GM23338 (cell line): ENCODE measurements at regions not wholly inside any gene's neighbourhood (a gene's known extent, or its start where the extent isn't known, plus 50 kb on each side); places are given as distances from the start of the nearest gene placed in this dataset.
A peak's percentile ranks its signal among the peaks of the same experiment; 100 is the strongest.

ENCODE experiments used
- ATAC-seq: fragments of 200-7000 bp; cut with Tn5 transposase; 3 replicates; pipeline ENCODE4 v1.9.1; 2020
- DNase-seq: peaks from one replicate; pipeline ENCODE4 v3.0.0-alpha.2; 2015; ENCODE audit warnings: low spot score
- H2AFZ ChIP-seq: fragments of 200-600 bp; sonication (generic); 2 replicates; pipeline ENCODE4 v1.8.0; 2016; ENCODE audit warnings: antibody characterized with exemption, mild to moderate bottlenecking, moderate library complexity
- H3F3A ChIP-seq: fragments of 200-600 bp; sonication (generic); replicated peaks from 2 replicates; pipeline ENCODE4 v1.8.0; 2017; ENCODE audit warnings: antibody characterized with exemption, mixed run types, low read depth
- H3K27ac ChIP-seq: fragments of 200-600 bp; sonication (generic); 2 replicates; pipeline ENCODE4 v1.6.1; 2016; ENCODE audit warnings: low read depth
- H3K27me3 ChIP-seq: fragments of 200-600 bp; sonication (generic); 2 replicates; pipeline ENCODE4 v1.8.0; 2016; ENCODE audit warnings: mild to moderate bottlenecking, mixed run types, moderate library complexity; ENCODE audit not compliant: insufficient read depth
- H3K36me3 ChIP-seq: fragments of 200-600 bp; sonication (generic); 2 replicates; pipeline ENCODE4 v1.8.0; 2016; ENCODE audit warnings: mild to moderate bottlenecking; ENCODE audit not compliant: insufficient read depth
- H3K4me1 ChIP-seq: fragments of 200-600 bp; sonication (generic); 2 replicates; pipeline ENCODE4 v1.8.0; 2016; ENCODE audit warnings: mild to moderate bottlenecking, moderate library complexity; ENCODE audit not compliant: insufficient read depth
- H3K4me2 ChIP-seq: fragments of 200-600 bp; sonication (generic); 2 replicates; pipeline ENCODE4 v1.7.1; 2017; ENCODE audit warnings: mixed run types
- H3K4me3 ChIP-seq: fragments of 200-600 bp; sonication (generic); 2 replicates; pipeline ENCODE4 v1.6.1; 2016; ENCODE audit warnings: mixed run types
- H3K79me2 ChIP-seq: fragments of 200-600 bp; sonication (generic); replicated peaks from 2 replicates; pipeline ENCODE4 v1.8.0; 2017; ENCODE audit warnings: mild to moderate bottlenecking; ENCODE audit not compliant: insufficient read depth
- H3K9me2 ChIP-seq: fragments of 200-600 bp; sonication (generic); 2 replicates; pipeline ENCODE4 v1.8.0; 2017; ENCODE audit not compliant: insufficient read depth
- H4K20me1 ChIP-seq: fragments of 200-600 bp; sonication (generic); replicated peaks from 2 replicates; pipeline ENCODE4 v1.8.0; 2017; ENCODE audit warnings: mild to moderate bottlenecking; ENCODE audit not compliant: insufficient read depth
- H3K27ac Mint-ChIP-seq: 2 replicates; pipeline ENCODE4 v1.8.0; 2020; ENCODE audit warnings: inconsistent platforms, mild to moderate bottlenecking, moderate library complexity, mixed read lengths
- H3K27me3 Mint-ChIP-seq: 3 replicates; pipeline ENCODE4 v1.8.0; 2022; ENCODE audit warnings: low read depth, mild to moderate bottlenecking, moderate library complexity, mixed read lengths, inconsistent platforms; ENCODE audit not compliant: insufficient read depth, poor library complexity
- H3K36me3 Mint-ChIP-seq: 3 replicates; pipeline ENCODE4 v1.8.0; 2021; ENCODE audit warnings: low read depth, mild to moderate bottlenecking, inconsistent platforms, moderate library complexity, mixed read lengths
- H3K4me1 Mint-ChIP-seq: 3 replicates; pipeline ENCODE4 v1.8.0; 2020; ENCODE audit warnings: mild to moderate bottlenecking, inconsistent platforms, mixed read lengths
- H3K4me3 Mint-ChIP-seq: 3 replicates; pipeline ENCODE4 v1.8.0; 2021; ENCODE audit warnings: moderate library complexity, mild to moderate bottlenecking, inconsistent platforms, mixed read lengths
- H3K9me3 Mint-ChIP-seq: 3 replicates; pipeline ENCODE4 v1.8.0; 2020; ENCODE audit warnings: moderate library complexity, mild to moderate bottlenecking, inconsistent platforms, mixed read lengths
- CREB1 ChIP-seq: fragments of 250-450 bp; sonication (Bioruptor Pico); IDR thresholded peaks from 2 replicates; pipeline ENCODE4 v1.5.0; 2020; ENCODE audit warnings: low read depth, mild to moderate bottlenecking, moderate library complexity
- EZH2phosphoT487 ChIP-seq: fragments of 200-600 bp; sonication (generic); IDR thresholded peaks from one replicate; pipeline ENCODE4 v1.8.1; 2018; ENCODE audit warnings: antibody characterized with exemption; ENCODE audit not compliant: unreplicated experiment
- NANOG ChIP-seq: IDR thresholded peaks from 2 replicates; pipeline ENCODE4 v1.6.1; 2016; ENCODE audit warnings: antibody characterized with exemption, borderline replicate concordance
- STAT1 ChIP-seq: IDR thresholded peaks from one replicate; pipeline ENCODE4 v1.6.1; 2016; ENCODE audit warnings: antibody characterized with exemption; ENCODE audit not compliant: unreplicated experiment
- ZNF114 ChIP-seq: fragments of 250-450 bp; sonication (Bioruptor Pico); IDR thresholded peaks from 2 replicates; pipeline ENCODE4 v1.5.0; 2020; ENCODE audit warnings: mild to moderate bottlenecking, moderate library complexity
- ZNF462 ChIP-seq: fragments of 250-450 bp; sonication (Bioruptor Pico); IDR thresholded peaks from 2 replicates; pipeline ENCODE4 v1.5.0; 2020; ENCODE audit warnings: mild to moderate bottlenecking, moderate library complexity
- TF ChIP-seq, protein P1 (sequence below), 2 experiments: fragments of 200-600 bp in 1 of 2; sonication (generic) in 1 of 2; conservative IDR thresholded peaks; 2 replicates each; pipeline versions ENCODE4 v1.5.1 to v1.6.1; 2016 to 2017; ENCODE audit warnings: antibody characterized with exemption in 2 of 2, low read depth in 2 of 2, mild to moderate bottlenecking in 2 of 2, moderate library complexity in 1 of 2

- TF ChIP-seq ZNF462 (CRISPR knock-in tag): no peak
- TF ChIP-seq, protein P1, sequence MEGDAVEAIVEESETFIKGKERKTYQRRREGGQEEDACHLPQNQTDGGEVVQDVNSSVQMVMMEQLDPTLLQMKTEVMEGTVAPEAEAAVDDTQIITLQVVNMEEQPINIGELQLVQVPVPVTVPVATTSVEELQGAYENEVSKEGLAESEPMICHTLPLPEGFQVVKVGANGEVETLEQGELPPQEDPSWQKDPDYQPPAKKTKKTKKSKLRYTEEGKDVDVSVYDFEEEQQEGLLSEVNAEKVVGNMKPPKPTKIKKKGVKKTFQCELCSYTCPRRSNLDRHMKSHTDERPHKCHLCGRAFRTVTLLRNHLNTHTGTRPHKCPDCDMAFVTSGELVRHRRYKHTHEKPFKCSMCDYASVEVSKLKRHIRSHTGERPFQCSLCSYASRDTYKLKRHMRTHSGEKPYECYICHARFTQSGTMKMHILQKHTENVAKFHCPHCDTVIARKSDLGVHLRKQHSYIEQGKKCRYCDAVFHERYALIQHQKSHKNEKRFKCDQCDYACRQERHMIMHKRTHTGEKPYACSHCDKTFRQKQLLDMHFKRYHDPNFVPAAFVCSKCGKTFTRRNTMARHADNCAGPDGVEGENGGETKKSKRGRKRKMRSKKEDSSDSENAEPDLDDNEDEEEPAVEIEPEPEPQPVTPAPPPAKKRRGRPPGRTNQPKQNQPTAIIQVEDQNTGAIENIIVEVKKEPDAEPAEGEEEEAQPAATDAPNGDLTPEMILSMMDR (conservative IDR thresholded peaks at IDR 0.05; ENCODE audit: low read depth in 2 of 2): no peak
- TF ChIP-seq NANOG: no peak
- no peak for TF ChIP-seq CREB1 (CRISPR knock-in tag)
- no peak for TF ChIP-seq ZNF114 (CRISPR knock-in tag)
- no peak for TF ChIP-seq STAT1
Measured at GRCh38 chr20:60136645-60137401, 178.6 kb downstream of the CDH26 start (continued).

DNA sequence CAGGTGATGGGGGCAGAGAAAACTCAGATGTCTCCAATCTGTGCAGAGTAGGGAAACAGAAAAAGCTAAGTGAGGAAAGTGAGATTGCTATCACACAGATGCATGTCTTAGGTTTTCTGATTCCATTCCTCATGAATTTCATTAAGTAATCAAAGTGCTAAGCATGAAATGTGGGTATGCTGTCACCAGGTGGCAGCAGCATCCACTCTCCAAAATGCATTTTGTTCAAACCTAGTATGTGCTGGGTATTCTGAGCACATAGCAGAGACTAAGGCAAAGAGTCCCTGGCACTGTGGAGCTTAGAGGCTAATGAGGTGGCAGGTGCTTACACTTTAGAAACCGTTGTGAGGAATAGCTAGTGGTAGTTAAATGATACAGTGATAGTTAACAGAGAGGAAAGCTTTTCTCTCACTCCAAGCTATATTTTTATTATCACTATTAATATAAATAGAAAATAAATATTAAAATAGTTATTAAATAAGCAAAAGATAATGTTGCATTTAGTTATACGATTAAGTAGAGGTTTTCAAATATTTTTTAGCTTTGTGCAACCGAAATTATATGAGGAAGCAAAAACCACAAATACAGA lies 179.5 kb downstream of the CDH26 start:
- ATAC-seq: peak; percentile 80
- Histone ChIP-seq H3K4me2 (no peak overlapping the region), H3K4me1 (no peaks in the 10 kb centered on the region), H3K27ac (no peak overlapping the region), H3F3A (no peaks in the 10 kb centered on the region), H4K20me1 (no peaks in the 10 kb centered on the region), H3K36me3 (no peaks in the 10 kb centered on the region), H3K9me2 (no peaks in the 10 kb centered on the region), H2AFZ (no peak overlapping the region), H3K79me2 (no peaks in the 10 kb centered on the region), H3K27me3 (no peaks in the 10 kb centered on the region), H3K4me3 (no peak overlapping the region)
- peaks cover 3% of the 10 kb centered on the region for H3K27me3 Mint-ChIP-seq
- no peak overlapping the region for H3K4me3 Mint-ChIP-seq
- H3K36me3 Mint-ChIP-seq: no peaks in the 10 kb centered on the region
- H3K4me1 Mint-ChIP-seq: peaks cover 3% of the 10 kb centered on the region; the same call in 2 of the 3 replicates
- TF ChIP-seq, protein P1 (conservative IDR thresholded peaks at IDR 0.05; ENCODE audit: low read depth in 2 of 2): peak; percentile 49 to 53
- TF ChIP-seq EZH2phosphoT487: no peak
- peak; percentile 44 for DNase-seq
- H3K27ac Mint-ChIP-seq: no peak overlapping the region
- H3K9me3 Mint-ChIP-seq: no peaks in the 10 kb centered on the region
